ENCODE measurements at regions not wholly inside any gene's neighbourhood (a gene's known extent, or its start where the extent isn't known, plus 50 kb on each side); places are given as distances from the start of the nearest gene placed in this dataset.

- no peaks in the 10 kb centered on the region for H3K27me3 ChIP-seq (replicated peaks in 1 of 4; ENCODE audit: control insufficient read depth in 3 of 4, extremely low read depth in 1 of 4, insufficient read depth in 3 of 4, low read length in 3 of 4)
- ChIA-PET POLR2A (ENCODE audit: partially characterized antibody) (no interaction called here), CTCF (ENCODE audit: partially characterized antibody) (interaction anchor here (1.8 kb wide), 1 partner anchor 146 kb away, joined by 3 read pairs; no protein-coding TSS in a partner anchor)
- H2BK15ac ChIP-seq (ENCODE audit: low read length) = no peak overlapping the region
- no peak overlapping the region for H2AFZ ChIP-seq (ENCODE audit: low read length)
- H3K4me3 ChIP-seq (ENCODE audit: extremely low read depth in 1 of 4, insufficient read depth in 2 of 4, low read depth in 3 of 4, low read length in 4 of 4) = no peak overlapping the region
- H2AK5ac ChIP-seq (ENCODE audit: low read depth, low read length) = no peak overlapping the region
- no peak overlapping the region for H3K18ac ChIP-seq (ENCODE audit: extremely low read depth, low read length)
- no peaks in the 10 kb centered on the region for H3K79me1 ChIP-seq (ENCODE audit: low read depth, low read length)
- no peak overlapping the region for H4K91ac ChIP-seq (replicated peaks; ENCODE audit: insufficient read length, low read length)
- H3K23me2 ChIP-seq (ENCODE audit: low read depth, low read length) = no peaks in the 10 kb centered on the region
- no peak overlapping the region for H2BK12ac ChIP-seq (ENCODE audit: low read depth, low read length)
- DNase-seq (ENCODE audit: low read depth in 1 of 2, low spot score in 2 of 2) (no peak), FAIRE-seq (no peak)
- H3K23ac ChIP-seq (ENCODE audit: insufficient read length) = no peak overlapping the region
- H3K56ac ChIP-seq (replicated peaks; ENCODE audit: insufficient read length, low read depth, low read length) = no peak overlapping the region
- 92% methylated on average over 7 of the region's 7 CpGs; no CpG with 5 or more reads in 1 of the 2 experiments for WGBS, 2 experiments (ENCODE audit: extremely low coverage in 1 of 2, insufficient coverage in 1 of 2, insufficient read length in 1 of 2, insufficient replicate concordance in 2 of 2, low coverage in 1 of 2, low lambda C conversion rate in 2 of 2, missing lambda C conversion rate in 1 of 2)
- no peak overlapping the region for H3K4ac ChIP-seq (replicated peaks; ENCODE audit: insufficient read length, low read depth, low read length)
- no peaks in the 10 kb centered on the region for H3K9me3 ChIP-seq (ENCODE audit: insufficient read depth in 2 of 2, low read depth in 1 of 2, low read length in 1 of 2)
- no peak overlapping the region for H4K5ac ChIP-seq (ENCODE audit: insufficient read length, low read depth, low read length)
- no peak overlapping the region for H3K27ac ChIP-seq (ENCODE audit: low read depth, low read length)
- H3K79me2 ChIP-seq (ENCODE audit: control insufficient read depth in 1 of 2, insufficient read depth in 2 of 2, low read length in 2 of 2) = no peaks in the 10 kb centered on the region
- no peak overlapping the region for H3K4me2 ChIP-seq (ENCODE audit: insufficient read depth in 1 of 2, low read depth in 2 of 2, low read length in 2 of 2)
- no peak overlapping the region for H2BK5ac ChIP-seq (ENCODE audit: low read depth, low read length)
- H2BK20ac ChIP-seq (ENCODE audit: low read length) = no peak overlapping the region
- H3K36me3 ChIP-seq (ENCODE audit: control insufficient read depth in 2 of 4, insufficient read depth in 4 of 4, low read length in 3 of 4) = no peaks in the 10 kb centered on the region
- no peaks in the 10 kb centered on the region for H4K20me1 ChIP-seq (replicated peaks in 1 of 2; ENCODE audit: control insufficient read depth in 1 of 2, insufficient read depth in 2 of 2, low read length in 2 of 2)
- peaks cover 0 to 3% (median 0%) of the 10 kb centered on the region in 4 experiments; a peak in 1 of 7 replicates for H3K4me1 ChIP-seq (replicated peaks in 1 of 4; ENCODE audit: control insufficient read depth in 3 of 4, insufficient read depth in 4 of 4, low read length in 3 of 4)
- no peak overlapping the region for H3K14ac ChIP-seq (ENCODE audit: insufficient read length)
- no peak overlapping the region for H2BK120ac ChIP-seq (replicated peaks; ENCODE audit: low read depth, low read length)
- no peak overlapping the region for H3K9ac ChIP-seq (replicated peaks in 1 of 4; ENCODE audit: extremely low read depth in 1 of 4, low read depth in 3 of 4, low read length in 3 of 4)
- no peak overlapping the region for H4K8ac ChIP-seq (ENCODE audit: extremely low read depth, insufficient read depth, low read length)
- no peak for TF ChIP-seq KDM4A (IDR thresholded peaks at IDR 0.05; ENCODE audit: low read depth, low read length, severe bottlenecking)
- TF ChIP-seq, protein P1, sequence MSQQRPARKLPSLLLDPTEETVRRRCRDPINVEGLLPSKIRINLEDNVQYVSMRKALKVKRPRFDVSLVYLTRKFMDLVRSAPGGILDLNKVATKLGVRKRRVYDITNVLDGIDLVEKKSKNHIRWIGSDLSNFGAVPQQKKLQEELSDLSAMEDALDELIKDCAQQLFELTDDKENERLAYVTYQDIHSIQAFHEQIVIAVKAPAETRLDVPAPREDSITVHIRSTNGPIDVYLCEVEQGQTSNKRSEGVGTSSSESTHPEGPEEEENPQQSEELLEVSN (IDR thresholded peaks at IDR 0.05) = no peak
These were observed 348.1 kb upstream of the MAP3K7 start for GRCh38 chr6:90934966-90935365.

Data from H1 (cell line).